Lower leg skin (tissue), 3 donors: ENCODE measurements at regions not wholly inside any gene's neighbourhood (a gene's known extent, or its start where the extent isn't known, plus 50 kb on each side); places are given as distances from the start of the nearest gene placed in this dataset.

Experiments
- POLR2A ChIP-seq, 2 donors: fragments of 450-650 bp; IDR thresholded peaks; one replicate each; pipeline ENCODE4 v1.6.1; 2016 to 2017; ENCODE audit warnings: antibody characterized with exemption in 2 of 2, mild to moderate bottlenecking in 1 of 2, moderate library complexity in 1 of 2
- TF ChIP-seq, protein P1 (sequence below), 3 donors: fragments of 450-650 bp; IDR thresholded peaks; one replicate each; pipeline ENCODE4 v1.5.1; 2016; ENCODE audit warnings: antibody characterized with exemption in 3 of 3, mild to moderate bottlenecking in 3 of 3, moderate library complexity in 2 of 3

DNA sequence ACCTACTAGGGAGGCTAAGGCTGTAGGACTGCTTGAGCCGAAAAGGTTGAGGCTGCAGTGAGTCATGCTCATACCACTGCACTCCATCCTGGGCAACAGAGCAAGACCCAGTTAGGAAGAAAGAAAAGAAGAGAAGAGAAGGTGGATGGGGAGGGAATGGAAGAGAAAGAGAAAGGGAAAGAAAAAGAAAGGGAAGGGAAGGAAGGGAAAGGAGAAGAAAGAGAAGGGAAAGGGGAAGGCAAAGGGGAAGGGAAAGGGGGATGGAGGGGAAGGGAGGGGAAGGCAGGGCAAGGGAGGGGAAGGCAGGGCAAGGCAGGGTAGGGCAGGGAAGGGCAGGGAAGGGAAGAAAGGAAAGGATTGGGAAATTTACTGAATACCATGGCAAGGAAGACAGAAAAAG, 157.0 kb downstream of the ACTL7B start:
- TF ChIP-seq, protein P1, sequence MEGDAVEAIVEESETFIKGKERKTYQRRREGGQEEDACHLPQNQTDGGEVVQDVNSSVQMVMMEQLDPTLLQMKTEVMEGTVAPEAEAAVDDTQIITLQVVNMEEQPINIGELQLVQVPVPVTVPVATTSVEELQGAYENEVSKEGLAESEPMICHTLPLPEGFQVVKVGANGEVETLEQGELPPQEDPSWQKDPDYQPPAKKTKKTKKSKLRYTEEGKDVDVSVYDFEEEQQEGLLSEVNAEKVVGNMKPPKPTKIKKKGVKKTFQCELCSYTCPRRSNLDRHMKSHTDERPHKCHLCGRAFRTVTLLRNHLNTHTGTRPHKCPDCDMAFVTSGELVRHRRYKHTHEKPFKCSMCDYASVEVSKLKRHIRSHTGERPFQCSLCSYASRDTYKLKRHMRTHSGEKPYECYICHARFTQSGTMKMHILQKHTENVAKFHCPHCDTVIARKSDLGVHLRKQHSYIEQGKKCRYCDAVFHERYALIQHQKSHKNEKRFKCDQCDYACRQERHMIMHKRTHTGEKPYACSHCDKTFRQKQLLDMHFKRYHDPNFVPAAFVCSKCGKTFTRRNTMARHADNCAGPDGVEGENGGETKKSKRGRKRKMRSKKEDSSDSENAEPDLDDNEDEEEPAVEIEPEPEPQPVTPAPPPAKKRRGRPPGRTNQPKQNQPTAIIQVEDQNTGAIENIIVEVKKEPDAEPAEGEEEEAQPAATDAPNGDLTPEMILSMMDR (IDR thresholded peaks at IDR 0.05), result no peak
- TF ChIP-seq POLR2A (IDR thresholded peaks at IDR 0.05), result no peak
